NT2/D1 (cell line): ENCODE measurements at regions not wholly inside any gene's neighbourhood (a gene's known extent, or its start where the extent isn't known, plus 50 kb on each side); places are given as distances from the start of the nearest gene placed in this dataset.

Experiments
- DNase-seq: peaks from one replicate; pipeline ENCODE4 v3.0.0-alpha.2; 2011; ENCODE audit warnings: low read depth, low spot score
- H3K27me3 ChIP-seq: 2 replicates; pipeline ENCODE4 v1.6.0; 2011; ENCODE audit warnings: mild to moderate bottlenecking; ENCODE audit not compliant: insufficient read length, insufficient read depth
- H3K36me3 ChIP-seq: 2 replicates; pipeline ENCODE4 v1.6.1; 2011; ENCODE audit warnings: mild to moderate bottlenecking, low read length, mixed read lengths; ENCODE audit not compliant: insufficient read depth, insufficient read length
- H3K4me1 ChIP-seq: 2 replicates; pipeline ENCODE4 v1.5.1; 2011; ENCODE audit not compliant: insufficient read depth, insufficient read length
- H3K4me3 ChIP-seq: 2 replicates; pipeline ENCODE4 v1.5.1; 2011; ENCODE audit warnings: low read depth; ENCODE audit not compliant: insufficient read length
- H3K9ac ChIP-seq: 2 replicates; pipeline ENCODE4 v1.6.0; 2011; ENCODE audit warnings: low read depth; ENCODE audit not compliant: insufficient read length
- H3K9me3 ChIP-seq: 2 replicates; pipeline ENCODE4 v1.5.1; 2011; ENCODE audit warnings: mild to moderate bottlenecking, low read length; ENCODE audit not compliant: insufficient read depth
- SUZ12 ChIP-seq: IDR thresholded peaks from 2 replicates; pipeline ENCODE4 v1.6.1; 2011; ENCODE audit not compliant: insufficient read length, insufficient read depth; ENCODE audit errors: extremely low read depth
- YY1 ChIP-seq: IDR thresholded peaks from 2 replicates; pipeline ENCODE4 v1.6.1; 2011; ENCODE audit not compliant: insufficient read length, insufficient read depth
- ZNF274 ChIP-seq: IDR thresholded peaks from 2 replicates; pipeline ENCODE4 v1.6.1; 2011; ENCODE audit warnings: mild to moderate bottlenecking, low read depth, low read length

- Histone ChIP-seq H3K4me3 (no peak overlapping the region), H3K9ac (no peak overlapping the region), H3K9me3 (no peaks in the 10 kb centered on the region), H3K36me3 (no peaks in the 10 kb centered on the region), H3K4me1 (no peaks in the 10 kb centered on the region), H3K27me3 (no peaks in the 10 kb centered on the region)
- TF ChIP-seq SUZ12 (no peak), YY1 (no peak), ZNF274 (no peak)
- no peak for DNase-seq
Measured at GRCh38 chr14:53550776-53551175, 397.7 kb upstream of the DDHD1 start.

GRCh38 chr14:53549956-53550355, 396.8 kb upstream of the DDHD1 start:
- H3K4me3 ChIP-seq: no peak overlapping the region
- no peaks in the 10 kb centered on the region for H3K36me3 ChIP-seq
- no peaks in the 10 kb centered on the region for H3K9me3 ChIP-seq
- H3K4me1 ChIP-seq: no peaks in the 10 kb centered on the region
- H3K9ac ChIP-seq: no peak overlapping the region
- no peak for DNase-seq
- no peak for TF ChIP-seq YY1
- no peak for TF ChIP-seq ZNF274
- TF ChIP-seq SUZ12: no peak
- no peaks in the 10 kb centered on the region for H3K27me3 ChIP-seq

GRCh38 chr14:53547593-53547992, 394.5 kb upstream of the DDHD1 start:
- Histone ChIP-seq H3K36me3 (no peaks in the 10 kb centered on the region), H3K9ac (no peak overlapping the region), H3K4me3 (no peak overlapping the region), H3K4me1 (no peaks in the 10 kb centered on the region), H3K27me3 (no peaks in the 10 kb centered on the region), H3K9me3 (no peaks in the 10 kb centered on the region)
- TF ChIP-seq SUZ12: no peak
- no peak for TF ChIP-seq ZNF274
- no peak for TF ChIP-seq YY1
- DNase-seq: no peak

GRCh38 chr14:53545217-53545616, 392.1 kb upstream of the DDHD1 start:
- no peaks in the 10 kb centered on the region for H3K36me3 ChIP-seq
- H3K4me1 ChIP-seq: no peaks in the 10 kb centered on the region
- TF ChIP-seq SUZ12 (no peak), ZNF274 (no peak), YY1 (no peak)
- H3K9me3 ChIP-seq: no peaks in the 10 kb centered on the region
- H3K9ac ChIP-seq: no peak overlapping the region
- no peaks in the 10 kb centered on the region for H3K27me3 ChIP-seq
- no peak for DNase-seq
- no peak overlapping the region for H3K4me3 ChIP-seq

GRCh38 chr14:53542732-53543131, 389.6 kb upstream of the DDHD1 start:
- TF ChIP-seq YY1: no peak
- TF ChIP-seq ZNF274: no peak
- no peak for TF ChIP-seq SUZ12
- H3K9me3 ChIP-seq: no peaks in the 10 kb centered on the region
- no peak for DNase-seq
- H3K27me3 ChIP-seq: no peaks in the 10 kb centered on the region
- H3K4me1 ChIP-seq: no peaks in the 10 kb centered on the region
- no peak overlapping the region for H3K4me3 ChIP-seq
- H3K36me3 ChIP-seq: no peaks in the 10 kb centered on the region
- H3K9ac ChIP-seq: no peak overlapping the region

GRCh38 chr14:53541411-53541810, 388.3 kb upstream of the DDHD1 start:
- DNase-seq: no peak
- Histone ChIP-seq H3K4me1 (no peaks in the 10 kb centered on the region), H3K9ac (no peak overlapping the region), H3K27me3 (no peaks in the 10 kb centered on the region), H3K4me3 (no peak overlapping the region), H3K9me3 (no peaks in the 10 kb centered on the region), H3K36me3 (no peaks in the 10 kb centered on the region)
- TF ChIP-seq SUZ12 (no peak), ZNF274 (no peak)

GRCh38 chr14:53539489-53540126, 386.5 kb upstream of the DDHD1 start:
- TF ChIP-seq ZNF274: no peak
- TF ChIP-seq YY1: no peak
- TF ChIP-seq SUZ12: no peak
- no peak overlapping the region for H3K4me3 ChIP-seq
- no peak overlapping the region for H3K9ac ChIP-seq

More at GRCh38 chr14:53539489-53540126, 386.5 kb upstream of the DDHD1 start:
- DNase-seq: peak; percentile 60
- Histone ChIP-seq H3K36me3 (no peaks in the 10 kb centered on the region), H3K4me1 (no peaks in the 10 kb centered on the region), H3K27me3 (no peaks in the 10 kb centered on the region), H3K9me3 (no peaks in the 10 kb centered on the region)
